HUES48 (cell line): ENCODE measurements at regions not wholly inside any gene's neighbourhood (a gene's known extent, or its start where the extent isn't known, plus 50 kb on each side); places are given as distances from the start of the nearest gene placed in this dataset.
A peak's percentile ranks its signal among the peaks of the same experiment; 100 is the strongest.

Source experiments
- H3K27ac ChIP-seq: one replicate; pipeline ENCODE4 v1.7.0; 2013; ENCODE audit warnings: low read depth, low read length, inconsistent platforms
- H3K27me3 ChIP-seq: 2 replicates; pipeline ENCODE4 v1.6.1; 2013; ENCODE audit warnings: mild to moderate bottlenecking, low read length; ENCODE audit not compliant: control insufficient read depth, insufficient read depth
- H3K36me3 ChIP-seq: 2 replicates; pipeline ENCODE4 v1.6.1; 2013; ENCODE audit warnings: low read length; ENCODE audit not compliant: control insufficient read depth, insufficient read depth
- H3K4me1 ChIP-seq: 2 replicates; pipeline ENCODE4 v1.6.1; 2013; ENCODE audit warnings: mild to moderate bottlenecking, low read length; ENCODE audit not compliant: control insufficient read depth, insufficient read depth
- H3K4me3 ChIP-seq: 2 replicates; pipeline ENCODE4 v1.5.1; 2013; ENCODE audit warnings: mild to moderate bottlenecking, low read depth, low read length
- H3K9ac ChIP-seq: 2 replicates; pipeline ENCODE4 v1.6.1; 2013; ENCODE audit warnings: mild to moderate bottlenecking, low read depth, low read length, moderate library complexity
- H3K9me3 ChIP-seq: 2 replicates; pipeline ENCODE4 v1.6.1; 2013; ENCODE audit warnings: low read length; ENCODE audit not compliant: control insufficient read depth, insufficient read depth

DNA sequence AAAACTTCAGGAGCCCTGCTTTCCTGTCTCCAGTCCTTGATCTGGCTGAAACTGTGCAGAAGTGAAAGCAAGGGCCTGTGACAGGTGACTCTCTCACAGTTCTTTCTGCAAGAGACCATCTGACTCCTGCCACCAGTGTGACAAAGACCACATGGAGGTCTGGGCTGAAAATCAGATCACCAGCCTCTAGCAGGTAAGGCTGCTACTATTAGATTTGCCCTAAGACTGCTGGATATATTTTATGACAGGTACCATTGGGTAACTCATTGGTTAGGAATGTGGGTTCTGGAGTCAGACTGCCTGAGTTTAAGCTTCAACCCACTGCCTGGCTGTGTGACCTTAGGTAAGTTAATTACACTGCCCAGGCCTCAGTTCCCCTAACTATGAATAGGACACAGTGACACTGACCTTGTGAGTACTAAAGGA is 163.3 kb upstream of the SLC7A11 start:
- no peak overlapping the region for H3K4me3 ChIP-seq
- H3K27me3 ChIP-seq = no peaks in the 10 kb centered on the region
- H3K9me3 ChIP-seq = no peaks in the 10 kb centered on the region
- no peaks in the 10 kb centered on the region for H3K36me3 ChIP-seq
- no peak overlapping the region for H3K9ac ChIP-seq
- no peak overlapping the region for H3K27ac ChIP-seq
- H3K4me1 ChIP-seq = peaks cover 8% of the 10 kb centered on the region

DNA sequence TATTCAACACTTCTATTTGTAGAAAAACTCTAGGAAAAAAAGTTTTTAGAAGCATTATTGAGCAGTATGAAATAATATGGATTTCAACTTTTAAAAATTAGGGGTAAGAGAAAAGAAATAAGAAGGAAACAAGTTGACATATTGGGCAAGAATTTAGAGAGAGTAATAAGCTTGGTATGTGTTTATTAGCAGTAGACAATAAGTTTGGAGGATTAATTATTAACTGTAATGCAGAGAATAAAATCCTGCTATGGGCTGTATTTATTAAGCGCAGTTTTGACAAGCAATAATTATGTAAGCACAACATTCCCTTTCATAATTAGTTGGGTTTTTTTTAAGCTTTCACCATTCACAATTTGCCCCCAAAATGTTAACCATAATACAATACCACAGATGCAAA is 162.7 kb upstream of the SLC7A11 start:
- H3K27ac ChIP-seq = no peak overlapping the region
- H3K4me1 ChIP-seq = peaks cover 8% of the 10 kb centered on the region
- no peak overlapping the region for H3K4me3 ChIP-seq
- H3K9ac ChIP-seq = no peak overlapping the region
- H3K27me3 ChIP-seq = no peaks in the 10 kb centered on the region
- H3K36me3 ChIP-seq = no peaks in the 10 kb centered on the region
- H3K9me3 ChIP-seq = no peaks in the 10 kb centered on the region

DNA sequence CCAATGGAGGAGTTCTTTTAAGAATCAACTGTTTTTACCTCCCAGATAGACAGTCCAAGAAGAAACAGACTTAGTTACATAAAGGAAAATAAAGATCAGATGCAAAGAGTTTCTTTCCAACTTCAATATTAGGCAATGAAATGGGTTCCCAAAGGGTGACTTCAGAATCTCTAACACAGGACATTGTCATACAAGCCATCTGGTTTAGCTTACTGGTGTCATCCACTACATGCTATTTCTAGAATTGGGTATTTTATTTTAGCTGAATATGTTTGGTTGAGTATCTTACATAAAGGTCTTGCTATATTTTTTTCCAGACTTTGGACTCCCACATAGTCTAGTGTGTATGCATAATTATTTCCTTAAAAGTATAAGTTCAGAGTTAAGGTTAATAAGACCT is 162.1 kb upstream of the SLC7A11 start:
- Histone ChIP-seq H3K9ac (no peak overlapping the region), H3K27ac (no peak overlapping the region), H3K4me1 (peaks cover 8% of the 10 kb centered on the region), H3K9me3 (no peaks in the 10 kb centered on the region), H3K27me3 (no peaks in the 10 kb centered on the region), H3K4me3 (no peak overlapping the region), H3K36me3 (no peaks in the 10 kb centered on the region)

DNA sequence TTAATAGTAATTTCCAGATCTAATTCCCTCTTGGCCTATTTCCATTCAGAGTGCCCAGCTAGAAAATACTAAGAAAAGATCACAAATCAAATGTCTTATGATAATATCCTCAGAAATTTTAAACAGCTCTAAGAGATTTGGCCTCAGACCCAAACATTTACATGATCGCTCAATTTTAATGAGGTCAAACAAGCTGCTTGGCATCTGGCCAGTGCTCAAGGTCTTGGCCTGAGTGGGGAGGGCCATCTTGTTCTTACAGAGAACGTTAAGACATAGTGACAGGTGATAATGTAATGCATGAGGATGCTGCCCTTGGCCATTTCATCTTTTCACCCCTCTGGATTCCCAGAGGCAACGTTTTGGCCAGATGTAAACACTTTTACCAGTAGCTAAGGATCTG is 159.2 kb upstream of the SLC7A11 start:
- peaks cover 12% of the 10 kb centered on the region for H3K4me1 ChIP-seq

DNA sequence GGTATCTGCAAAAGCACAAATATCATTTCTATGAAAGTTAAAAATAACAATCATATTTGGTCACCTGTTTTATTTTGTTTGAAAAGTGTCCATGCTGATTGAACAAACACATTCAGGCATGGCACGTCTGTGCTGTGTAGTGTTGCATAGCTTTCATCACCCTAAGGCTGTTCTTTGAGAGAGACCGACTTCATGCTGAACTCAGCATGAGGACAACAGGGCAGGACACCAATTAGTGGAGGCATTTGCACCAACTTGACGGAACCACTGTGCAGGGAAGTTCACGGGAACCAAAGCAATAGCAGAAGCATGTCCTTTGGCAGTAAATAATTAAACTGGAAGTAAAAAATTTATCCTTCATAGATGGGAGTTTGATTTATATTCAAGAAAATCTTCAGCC is 158.4 kb upstream of the SLC7A11 start:
- Histone ChIP-seq H3K4me1 (peaks cover 12% of the 10 kb centered on the region), H3K27ac (no peak overlapping the region), H3K4me3 (no peak overlapping the region), H3K9ac (no peak overlapping the region), H3K27me3 (no peaks in the 10 kb centered on the region), H3K36me3 (no peaks in the 10 kb centered on the region), H3K9me3 (no peaks in the 10 kb centered on the region)

More for the DNA sequence above, 159.2 kb upstream of the SLC7A11 start:
- Histone ChIP-seq H3K9ac (no peak overlapping the region), H3K27ac (no peak overlapping the region), H3K9me3 (no peaks in the 10 kb centered on the region), H3K27me3 (no peaks in the 10 kb centered on the region), H3K4me3 (no peak overlapping the region), H3K36me3 (no peaks in the 10 kb centered on the region)

DNA sequence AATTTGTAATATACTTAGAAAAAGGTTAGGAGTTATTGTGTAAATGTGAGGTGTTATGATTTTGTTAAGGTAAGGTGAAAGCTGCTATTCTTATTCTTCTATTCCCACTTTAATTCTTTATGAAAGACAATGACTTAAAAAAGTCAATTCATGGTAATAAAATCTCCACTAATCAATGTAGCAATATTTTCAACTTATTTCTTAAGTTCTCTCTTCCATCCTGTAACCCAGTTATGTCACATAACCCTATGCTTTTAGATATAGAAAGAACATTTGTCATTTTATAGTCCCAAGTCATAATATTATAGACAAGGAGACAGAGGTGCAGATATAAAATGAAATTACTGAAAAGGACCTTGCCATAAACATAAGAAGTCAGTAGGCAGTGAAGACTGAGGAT is 157.9 kb upstream of the SLC7A11 start:
- no peaks in the 10 kb centered on the region for H3K9me3 ChIP-seq
- H3K27ac ChIP-seq = no peak overlapping the region
- H3K27me3 ChIP-seq = no peaks in the 10 kb centered on the region
- no peak overlapping the region for H3K4me3 ChIP-seq
- no peaks in the 10 kb centered on the region for H3K36me3 ChIP-seq
- H3K9ac ChIP-seq = no peak overlapping the region
- H3K4me1 ChIP-seq = peaks cover 12% of the 10 kb centered on the region

DNA sequence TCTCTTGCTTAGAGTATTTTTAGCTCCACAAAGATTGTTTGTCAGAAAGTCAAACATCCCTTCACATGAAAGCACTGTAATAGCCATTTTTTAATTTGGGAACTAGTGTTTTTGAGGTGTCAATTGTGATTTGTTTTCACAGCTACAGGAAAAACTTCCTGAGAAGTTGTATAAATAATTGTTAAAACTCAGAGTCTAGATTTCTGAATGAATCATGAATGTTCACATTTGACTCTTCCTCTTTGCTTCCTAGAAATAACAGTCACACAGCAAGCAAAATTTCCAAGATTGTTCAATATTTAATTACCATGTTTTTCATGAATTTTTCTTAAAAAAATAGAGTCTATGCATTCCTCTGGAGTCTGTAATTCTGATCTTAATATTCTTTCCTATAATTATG is 156.9 kb upstream of the SLC7A11 start:
- no peaks in the 10 kb centered on the region for H3K36me3 ChIP-seq
- H3K9me3 ChIP-seq = no peaks in the 10 kb centered on the region
- H3K27me3 ChIP-seq = no peaks in the 10 kb centered on the region
- peak overlapping the region; percentile 88 for H3K27ac ChIP-seq
- peaks cover 12% of the 10 kb centered on the region for H3K4me1 ChIP-seq
- no peak overlapping the region for H3K4me3 ChIP-seq
- H3K9ac ChIP-seq = no peak overlapping the region

DNA sequence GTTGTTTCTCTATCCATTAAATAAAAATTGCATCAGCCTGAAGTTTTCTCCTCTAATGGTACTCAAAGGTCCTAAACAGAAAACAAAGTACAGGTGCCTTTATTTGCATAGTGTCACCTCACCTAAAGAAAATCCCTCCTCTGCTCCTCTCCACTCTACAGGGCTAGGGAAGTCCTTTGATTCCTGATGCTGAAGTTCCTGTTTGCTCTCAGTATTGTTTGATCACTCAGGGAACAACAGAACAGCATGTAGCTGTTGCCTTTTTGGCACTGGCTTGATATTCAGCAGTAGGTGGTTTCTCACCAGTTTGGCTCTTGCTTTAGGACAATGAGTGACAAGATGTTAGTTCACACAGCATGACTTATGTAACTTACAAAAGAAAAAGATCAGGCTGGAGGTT is 156.2 kb upstream of the SLC7A11 start:
- peak overlapping the region; percentile 88 for H3K27ac ChIP-seq
- H3K4me1 ChIP-seq = peaks cover 12% of the 10 kb centered on the region
- H3K4me3 ChIP-seq = no peak overlapping the region
- no peaks in the 10 kb centered on the region for H3K9me3 ChIP-seq
- no peak overlapping the region for H3K9ac ChIP-seq
- no peaks in the 10 kb centered on the region for H3K27me3 ChIP-seq
- no peaks in the 10 kb centered on the region for H3K36me3 ChIP-seq

DNA sequence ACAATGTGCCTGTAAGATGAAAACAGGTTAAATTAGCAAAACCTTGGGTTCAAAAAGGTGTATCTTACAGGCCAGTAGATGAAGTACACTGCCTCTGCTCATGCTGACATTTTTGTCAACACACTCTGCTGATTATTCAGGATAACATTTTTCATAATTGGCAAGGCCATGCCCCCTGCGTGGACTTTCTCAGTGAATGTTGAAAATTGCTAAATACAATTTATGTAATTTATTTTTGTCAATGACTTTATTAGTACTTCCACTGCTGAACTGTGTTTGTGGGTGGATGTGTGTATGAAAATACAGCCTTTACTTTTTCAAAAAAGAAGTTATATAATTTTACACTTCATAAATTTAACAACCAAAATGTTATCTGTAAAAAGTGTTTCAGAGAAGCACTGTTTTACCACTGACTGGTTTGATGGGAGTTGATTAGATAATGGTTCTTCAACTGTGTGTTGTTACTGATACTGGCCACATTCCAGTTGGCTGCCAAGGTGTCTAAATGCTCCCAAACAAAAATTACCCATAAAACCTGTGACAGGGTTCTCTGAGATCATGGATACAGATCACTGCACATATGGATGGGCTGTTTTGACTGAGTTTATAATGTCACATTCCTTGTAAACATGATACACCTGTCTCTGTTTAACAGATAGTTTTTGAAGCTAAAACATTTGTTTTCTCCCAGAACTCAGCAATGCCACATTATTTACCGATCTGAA is 151.9 kb upstream of the SLC7A11 start:
- no peak overlapping the region for H3K27ac ChIP-seq
- peaks cover 11% of the 10 kb centered on the region for H3K4me1 ChIP-seq
- no peaks in the 10 kb centered on the region for H3K27me3 ChIP-seq
- H3K9ac ChIP-seq = no peak overlapping the region
- H3K4me3 ChIP-seq = no peak overlapping the region
- no peaks in the 10 kb centered on the region for H3K9me3 ChIP-seq
- H3K36me3 ChIP-seq = no peaks in the 10 kb centered on the region

DNA sequence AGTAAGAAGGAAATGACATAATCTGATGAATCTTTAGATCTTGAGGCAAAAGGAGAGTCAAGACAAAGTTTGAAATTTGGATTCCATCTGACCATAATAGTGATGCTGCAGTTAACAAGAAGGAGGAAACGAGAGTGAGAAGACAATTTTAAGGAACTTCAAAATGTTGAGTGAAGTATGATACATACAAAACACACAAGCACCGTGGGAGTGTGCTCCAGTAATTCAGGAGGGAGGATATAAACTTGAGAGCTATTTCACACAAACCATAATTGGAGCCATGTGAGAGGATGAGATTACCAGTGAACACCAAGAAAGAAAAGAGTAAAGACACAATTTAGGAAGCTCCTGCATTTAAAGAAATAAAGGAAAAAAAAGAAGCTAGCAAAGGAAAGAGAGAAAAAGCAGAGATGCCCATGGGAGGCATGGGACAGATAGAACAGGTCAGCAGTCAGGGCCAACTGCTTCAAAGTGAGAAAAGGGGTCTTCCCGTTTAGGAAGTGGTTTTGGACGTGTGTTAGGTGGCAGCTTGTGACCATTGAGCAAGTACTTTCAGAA is 150.7 kb upstream of the SLC7A11 start:
- no peak overlapping the region for H3K4me3 ChIP-seq
- H3K4me1 ChIP-seq = no peaks in the 10 kb centered on the region
- no peaks in the 10 kb centered on the region for H3K27me3 ChIP-seq
- no peaks in the 10 kb centered on the region for H3K9me3 ChIP-seq
- no peaks in the 10 kb centered on the region for H3K36me3 ChIP-seq
- H3K9ac ChIP-seq = no peak overlapping the region
- H3K27ac ChIP-seq = no peak overlapping the region

DNA sequence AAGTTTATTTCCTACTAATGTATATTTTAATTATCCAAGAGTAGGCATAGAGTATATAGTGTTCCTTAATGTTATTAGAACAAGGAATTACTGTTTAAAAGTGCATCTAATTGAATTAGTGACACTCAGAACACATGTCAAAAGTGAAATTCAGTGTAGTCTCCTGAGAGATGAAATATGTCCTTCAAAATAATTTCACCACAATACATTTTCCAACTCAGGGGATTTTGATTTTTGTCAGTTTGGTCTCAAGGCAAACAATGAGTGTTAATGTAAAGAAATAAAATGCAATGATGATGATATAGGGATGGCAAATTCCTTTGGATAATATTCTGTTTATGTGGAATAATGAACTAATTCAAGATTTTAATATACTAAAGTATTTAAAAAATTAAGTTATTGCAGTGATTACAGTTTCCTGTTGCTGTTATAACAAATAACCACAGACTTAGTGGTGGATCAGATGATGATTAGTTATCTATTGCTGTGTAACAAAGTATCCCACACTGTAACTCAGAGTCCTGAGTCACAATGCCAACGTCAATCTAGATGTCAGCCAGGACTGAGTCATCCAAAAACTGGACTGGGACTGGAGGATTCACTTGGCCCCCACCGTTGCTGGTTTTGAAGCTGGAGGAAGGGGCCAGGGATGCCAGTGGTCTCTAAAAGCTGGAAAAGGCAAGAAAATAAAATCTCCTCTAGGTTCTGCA is 148.0 kb upstream of the SLC7A11 start:
- Histone ChIP-seq H3K27me3 (no peaks in the 10 kb centered on the region), H3K27ac (no peak overlapping the region), H3K4me3 (no peak overlapping the region), H3K9ac (no peak overlapping the region), H3K9me3 (no peaks in the 10 kb centered on the region), H3K36me3 (no peaks in the 10 kb centered on the region), H3K4me1 (no peaks in the 10 kb centered on the region)
